ENCODE measurements at regions not wholly inside any gene's neighbourhood (a gene's known extent, or its start where the extent isn't known, plus 50 kb on each side); places are given as distances from the start of the nearest gene placed in this dataset.
A peak's percentile ranks its signal among the peaks of the same experiment; 100 is the strongest.

GRCh38 chr9:87290241-87291052 lies 207.2 kb upstream of the DAPK1 start:
- intact Hi-C loops (cut with DNase I) = loop anchor here in 1 of 10 donors (10.0 kb wide), 1 partner anchor 346 kb away; the partner anchor contains the start of gene GAS1
- no peak for ATAC-seq

DNA sequence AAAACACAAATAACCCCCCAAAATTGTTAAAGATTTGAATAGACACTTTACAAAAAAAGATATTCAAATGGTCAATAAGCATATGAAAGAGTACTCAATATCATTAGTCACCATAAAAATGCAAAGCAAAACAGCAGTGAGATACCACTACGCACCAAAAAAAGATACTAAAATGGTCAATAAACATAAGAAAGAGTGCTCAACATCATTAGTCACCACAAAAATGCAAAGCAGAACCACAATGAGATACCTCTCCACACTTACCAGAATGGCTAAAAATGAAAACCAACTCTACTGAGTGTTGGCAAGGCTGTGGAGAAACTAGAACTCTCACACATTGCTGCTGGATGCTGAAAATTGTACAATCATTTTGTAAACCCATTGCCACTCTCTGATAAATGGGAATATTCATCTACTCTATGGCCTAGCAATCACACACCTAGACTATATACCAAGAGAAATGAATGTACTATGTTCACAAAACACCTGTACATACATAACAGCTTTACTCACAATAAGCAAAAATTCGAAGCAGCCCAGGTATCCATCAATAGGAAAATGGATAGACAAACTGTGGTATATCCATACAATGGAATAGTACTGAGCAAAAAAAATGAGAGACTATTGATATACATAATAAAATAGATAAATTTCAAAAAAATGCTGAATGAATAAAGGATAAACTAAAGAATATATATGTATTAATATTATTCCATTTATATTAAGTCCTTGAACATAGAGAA lies 205.0 kb upstream of the DAPK1 start:
- H3K9me3 ChIP-seq = peaks cover 0 to 11% (median 0%) of the 10 kb centered on the region in 12 donors
- H3K4me1 ChIP-seq = no peaks in the 10 kb centered on the region
- no peaks in the 10 kb centered on the region for H3K36me3 ChIP-seq
- no peaks in the 10 kb centered on the region for H3K27me3 ChIP-seq
- DNase-seq (no peak), ATAC-seq (no peak)
- WGBS, 4 donors = 61 to 90% (median 72%) methylated on average over 2 of the region's 2 CpGs
- no peak overlapping the region for H3K27ac ChIP-seq
- no peak overlapping the region for H3K4me3 ChIP-seq
- TF ChIP-seq POLR2A (IDR thresholded peaks at IDR 0.05) (no peak), CTCF (IDR thresholded peaks at IDR 0.05) (no peak)
- intact Hi-C loops (cut with DNase I) = loop anchor here in 1 of 10 donors (10.0 kb wide), 1 partner anchor 348 kb away; the partner anchor contains the start of gene GAS1

More at GRCh38 chr9:87290241-87291052, 207.2 kb upstream of the DAPK1 start:
- Histone ChIP-seq H3K4me1 (peaks cover 0 to 2% (median 0%) of the 10 kb centered on the region in 12 donors), H3K27ac (no peak overlapping the region), H3K27me3 (no peaks in the 10 kb centered on the region), H3K4me3 (no peak overlapping the region), H3K36me3 (no peaks in the 10 kb centered on the region), H3K9me3 (peaks cover 0 to 11% (median 0%) of the 10 kb centered on the region in 12 donors)
- TF ChIP-seq CTCF (IDR thresholded peaks at IDR 0.05) (peak in 1 of 12 donors; percentile 15), POLR2A (IDR thresholded peaks at IDR 0.05) (no peak)
- DNase-seq = no peak
- 60 to 64% (median 63%) methylated on average over 4 of the region's 4 CpGs for WGBS, 4 donors

- TF ChIP-seq CTCF (IDR thresholded peaks at IDR 0.05) (no peak), POLR2A (IDR thresholded peaks at IDR 0.05) (no peak)
- DNase-seq = no peak
- Histone ChIP-seq H3K4me1 (no peaks in the 10 kb centered on the region), H3K27ac (no peak overlapping the region), H3K27me3 (no peaks in the 10 kb centered on the region), H3K9me3 (peaks cover 0 to 11% (median 0%) of the 10 kb centered on the region in 12 donors), H3K36me3 (no peaks in the 10 kb centered on the region), H3K4me3 (no peak overlapping the region)
- WGBS, 4 donors = 84 to 89% (median 87%) methylated on average over 2 of the region's 2 CpGs
- ATAC-seq = no peak
- intact Hi-C loops (cut with DNase I) = loop anchor here in 1 of 10 donors (10.0 kb wide), 1 partner anchor 349 kb away; the partner anchor contains the start of gene GAS1
These were observed 203.5 kb upstream of the DAPK1 start for GRCh38 chr9:87294126-87294525.

- intact Hi-C loops (cut with DNase I) = no loop called here
- Histone ChIP-seq H3K27ac (no peak overlapping the region), H3K27me3 (no peaks in the 10 kb centered on the region), H3K4me3 (no peak overlapping the region), H3K9me3 (no peaks in the 10 kb centered on the region), H3K36me3 (no peaks in the 10 kb centered on the region), H3K4me1 (peaks cover 0 to 9% (median 0%) of the 10 kb centered on the region in 12 donors)
- WGBS, 4 donors = 70 to 87% (median 77%) methylated on average over 2 of the region's 2 CpGs
- ATAC-seq (no peak), DNase-seq (no peak)
- TF ChIP-seq CTCF (IDR thresholded peaks at IDR 0.05) = no peak
- TF ChIP-seq POLR2A (IDR thresholded peaks at IDR 0.05) = no peak
These were observed 196.8 kb upstream of the DAPK1 start for GRCh38 chr9:87300915-87301314.

Data from heart left ventricle (tissue), 16 donors.